GM12878 (cell line): ENCODE measurements at regions not wholly inside any gene's neighbourhood (a gene's known extent, or its start where the extent isn't known, plus 50 kb on each side); places are given as distances from the start of the nearest gene placed in this dataset.

Experiments
- ATAC-seq: fragments of 200-7000 bp; cut with Tn5 transposase; 3 replicates; pipeline ENCODE4 v1.9.1; 2020; ENCODE audit warnings: mild to moderate bottlenecking, moderate library complexity
- BruUV-seq: library from RNA; stranded (reverse); fragments of 400-500 nt; replicated peaks from 2 replicates; lab custom pipeline; 2021; lab: Mats Ljungman, UMichigan
- CTCF ChIA-PET: fragments of 300-600 bp; sonication (Branson Sonifier 250); formaldehyde crosslinking; extraction: SDS; loops from one replicate; lab custom pipeline; 2021; ENCODE audit warnings: inconsistent platforms; lab: Yijun Ruan, JAX
- POLR2A ChIA-PET: fragments of 350-600 bp; formaldehyde crosslinking; extraction: SDS; loops from one replicate; lab custom pipeline; 2021; ENCODE audit warnings: inconsistent platforms; lab: Charles Lee
- RAD21 ChIA-PET: fragments of 300-600 bp; sonication (Branson Sonifier 250); formaldehyde crosslinking; loops from one replicate; lab custom pipeline; 2023; ENCODE audit warnings: antibody characterized with exemption; ENCODE audit not compliant: unreplicated experiment; lab: Charles Lee
- SMC1A ChIA-PET: fragments of 300-600 bp; sonication (Branson Sonifier 250); formaldehyde crosslinking; loops from one replicate; lab custom pipeline; 2023; ENCODE audit not compliant: unreplicated experiment, uncharacterized antibody; lab: Charles Lee
- DNase-seq: peaks from one replicate; pipeline ENCODE4 v3.0.0-alpha.2; 2011; ENCODE audit warnings: low read depth, low spot score
- FAIRE-seq: peaks from 3 replicates; lab custom pipeline; 2011; peaks lifted over from hg19 to GRCh38; lab: Jason Lieb, UNC
- H2AFZ ChIP-seq: 2 replicates; pipeline ENCODE4 v1.6.0; 2011; ENCODE audit warnings: low read depth, low read length, control low read depth; ENCODE audit not compliant: control insufficient read depth
- H3K27ac ChIP-seq: 2 replicates; pipeline ENCODE4 v1.5.1; 2011; ENCODE audit warnings: control low read depth; ENCODE audit not compliant: control insufficient read depth, insufficient read depth
- H3K27me3 ChIP-seq, 2 experiments: replicated peaks in 1 of 2; 2 replicates each; pipeline versions ENCODE4 v1.6.0 to v1.6.1; 2011; ENCODE audit warnings: low read length in 1 of 2; ENCODE audit not compliant: control insufficient read depth in 2 of 2, insufficient read depth in 2 of 2
- H3K36me3 ChIP-seq, 2 experiments: 2 replicates each; pipeline ENCODE4 v1.5.1; 2011; ENCODE audit warnings: low read length in 1 of 2; ENCODE audit not compliant: control insufficient read depth in 2 of 2, insufficient read depth in 2 of 2
- H3K4me1 ChIP-seq: 2 replicates; pipeline ENCODE4 v1.6.1; 2011; ENCODE audit warnings: mild to moderate bottlenecking, low read length, moderate library complexity, mixed read lengths; ENCODE audit not compliant: control insufficient read depth, insufficient read depth
- H3K4me2 ChIP-seq: 2 replicates; pipeline ENCODE4 v1.6.0; 2011; ENCODE audit warnings: control low read depth; ENCODE audit not compliant: control insufficient read depth, insufficient read depth
- H3K4me3 ChIP-seq: fragments of 200-600 bp; sonication (generic); 2 replicates; pipeline ENCODE4 v1.5.1; 2016
- H3K79me2 ChIP-seq: 2 replicates; pipeline ENCODE4 v1.6.0; 2011; ENCODE audit warnings: low read length; ENCODE audit not compliant: control insufficient read depth, insufficient read depth
- H3K9ac ChIP-seq: 2 replicates; pipeline ENCODE4 v1.8.0; 2011; ENCODE audit warnings: low read length, control low read depth, mixed read lengths; ENCODE audit not compliant: control insufficient read depth, insufficient read depth
- H3K9me3 ChIP-seq: replicated peaks from 3 replicates; pipeline ENCODE4 v1.5.1; 2011; ENCODE audit warnings: mild to moderate bottlenecking, low read length; ENCODE audit not compliant: control insufficient read depth, insufficient read depth
- H4K20me1 ChIP-seq: 2 replicates; pipeline ENCODE4 v1.6.0; 2011; ENCODE audit not compliant: control insufficient read depth, insufficient read depth
- BMI1 ChIP-seq: fragments of 450-650 bp; IDR thresholded peaks from 2 replicates; pipeline ENCODE4 v1.6.1; 2016; ENCODE audit warnings: mild to moderate bottlenecking, moderate library complexity, borderline replicate concordance
- ESRRA ChIP-seq: IDR thresholded peaks from 2 replicates; pipeline ENCODE4 v1.6.1; 2012; ENCODE audit warnings: mild to moderate bottlenecking, low read length, improper control_type of control experiment
- GABPA ChIP-seq: IDR thresholded peaks from 2 replicates; pipeline ENCODE4 v1.6.1; 2014; ENCODE audit warnings: antibody characterized with exemption, low read depth, mild to moderate bottlenecking, inconsistent platforms
- LARP7 ChIP-seq: fragments of 450-650 bp; IDR thresholded peaks from 2 replicates; pipeline ENCODE4 v1.6.1; 2017; ENCODE audit warnings: mild to moderate bottlenecking
- NFYA ChIP-seq: IDR thresholded peaks from 2 replicates; pipeline ENCODE4 v1.6.1; 2011; ENCODE audit warnings: low read depth, mild to moderate bottlenecking, low read length, improper control_type of control experiment, borderline replicate concordance
- NFYB ChIP-seq: IDR thresholded peaks from 2 replicates; pipeline ENCODE4 v1.6.1; 2011; ENCODE audit warnings: low read depth, mild to moderate bottlenecking, low read length, improper control_type of control experiment, moderate library complexity; ENCODE audit not compliant: insufficient read depth
- NKRF ChIP-seq: fragments of 450-650 bp; conservative IDR thresholded peaks from 2 replicates; pipeline ENCODE4 v1.6.1; 2017; ENCODE audit warnings: mild to moderate bottlenecking, moderate library complexity
- TAF1 ChIP-seq: IDR thresholded peaks from 2 replicates; pipeline ENCODE4 v1.6.1; 2011; ENCODE audit warnings: mild to moderate bottlenecking, low read depth, low read length, borderline replicate concordance
- YBX1 ChIP-seq: fragments of 450-650 bp; IDR thresholded peaks from 2 replicates; pipeline ENCODE4 v1.6.1; 2016; ENCODE audit warnings: antibody characterized with exemption
- WGBS: methylation state at CpG from one replicate; pipeline ENCODE4 v1.1.6; 2016; ENCODE audit warnings: low lambda C conversion rate; ENCODE audit not compliant: insufficient replicate concordance, insufficient coverage; ENCODE audit errors: missing lambda C conversion rate; 5-methylcytosine and 5-hydroxymethylcytosine counted together
- in situ Hi-C: fragments of 300-500 bp; cut with MboI; formaldehyde crosslinking; loops from 9 replicates; pipeline ENCODE4 v1.14.3; 2018; ENCODE audit warnings: mixed read lengths
- intact Hi-C: fragments of 100-400 bp; cut with micrococcal nuclease; formaldehyde crosslinking; loops from one replicate; pipeline ENCODE4 v1.14.2; 2022; ENCODE audit not compliant: unreplicated experiment
- TF ChIP-seq, protein P1 (sequence below): fragments of 150-350 bp; IDR thresholded peaks from 2 replicates; pipeline ENCODE4 v1.6.1; 2014; ENCODE audit warnings: mild to moderate bottlenecking, low read depth, low read length

DNA sequence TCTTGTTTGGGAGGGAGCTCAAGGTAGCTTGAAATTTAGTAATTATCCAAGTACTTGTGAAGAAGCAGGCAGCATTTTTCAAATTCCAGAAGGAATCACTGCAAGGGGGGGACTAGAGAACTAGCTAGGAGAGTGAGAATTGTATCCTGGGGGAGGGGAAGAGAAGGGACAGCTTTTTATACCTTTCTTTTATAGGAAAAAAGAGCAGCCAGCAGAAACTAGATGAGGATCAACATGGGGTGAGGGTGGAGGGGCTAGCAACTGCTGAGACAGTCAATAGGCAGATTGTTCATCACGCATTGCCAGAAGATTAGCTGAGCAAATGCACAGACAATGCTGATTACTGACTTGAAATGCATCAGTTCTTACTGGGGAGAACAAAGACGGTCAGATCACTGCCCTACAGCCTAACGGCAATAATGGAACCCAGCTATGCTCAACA, 514.3 kb upstream of the CITED2 start:
- FAIRE-seq = no peak
- no peak overlapping the region for H3K4me3 ChIP-seq
- H4K20me1 ChIP-seq = no peaks in the 10 kb centered on the region
- BruUV-seq = no TSS peak
- 90% methylated on average over 3 of the region's 3 CpGs for WGBS
- TF ChIP-seq NFYB (no peak), ESRRA (no peak), LARP7 (no peak), NKRF (no peak), NFYA (no peak), GABPA (no peak), YBX1 (no peak), TAF1 (no peak), BMI1 (no peak)
- TF ChIP-seq, protein P1, sequence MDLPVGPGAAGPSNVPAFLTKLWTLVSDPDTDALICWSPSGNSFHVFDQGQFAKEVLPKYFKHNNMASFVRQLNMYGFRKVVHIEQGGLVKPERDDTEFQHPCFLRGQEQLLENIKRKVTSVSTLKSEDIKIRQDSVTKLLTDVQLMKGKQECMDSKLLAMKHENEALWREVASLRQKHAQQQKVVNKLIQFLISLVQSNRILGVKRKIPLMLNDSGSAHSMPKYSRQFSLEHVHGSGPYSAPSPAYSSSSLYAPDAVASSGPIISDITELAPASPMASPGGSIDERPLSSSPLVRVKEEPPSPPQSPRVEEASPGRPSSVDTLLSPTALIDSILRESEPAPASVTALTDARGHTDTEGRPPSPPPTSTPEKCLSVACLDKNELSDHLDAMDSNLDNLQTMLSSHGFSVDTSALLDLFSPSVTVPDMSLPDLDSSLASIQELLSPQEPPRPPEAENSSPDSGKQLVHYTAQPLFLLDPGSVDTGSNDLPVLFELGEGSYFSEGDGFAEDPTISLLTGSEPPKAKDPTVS = no peak
- H3K4me2 ChIP-seq = no peak overlapping the region
- H3K27ac ChIP-seq = no peak overlapping the region
- ATAC-seq = no peak
- ChIA-PET POLR2A (interaction anchor here (0.5 to 0.6 kb wide), 2 partner anchors 358 to 747 kb away, joined by 3 read pairs; no protein-coding TSS in a partner anchor), RAD21 (interaction anchor here (1.0 to 1.3 kb wide), 3 partner anchors 8 to 519 kb away, joined by 3 to 4 read pairs (median 3); no protein-coding TSS in a partner anchor), CTCF (interaction anchor here (1.0 to 3.0 kb wide), 8 partner anchors 8 to 166 kb away, joined by 3 to 15 read pairs (median 6); no protein-coding TSS in a partner anchor), SMC1A (interaction anchor here (0.6 to 3.6 kb wide), 13 partner anchors 11 to 549 kb away, joined by 3 to 18 read pairs (median 4); no protein-coding TSS in a partner anchor)
- H3K79me2 ChIP-seq = no peaks in the 10 kb centered on the region
- in situ Hi-C loops = no loop called here
- no peak for DNase-seq
- no peaks in the 10 kb centered on the region for H3K9me3 ChIP-seq
- no peak overlapping the region for H3K9ac ChIP-seq
- intact Hi-C loops = loop anchor here (10.0 kb wide), 2 partner anchors 656 to 1676 kb away; no protein-coding TSS in a partner anchor
- no peak overlapping the region for H2AFZ ChIP-seq
- peaks cover 3% of the 10 kb centered on the region for H3K4me1 ChIP-seq
- no peaks in the 10 kb centered on the region for H3K27me3 ChIP-seq
- H3K36me3 ChIP-seq = no peaks in the 10 kb centered on the region
